Head of caudate nucleus (tissue), 42 donors: ENCODE measurements at regions not wholly inside any gene's neighbourhood (a gene's known extent, or its start where the extent isn't known, plus 50 kb on each side); places are given as distances from the start of the nearest gene placed in this dataset.
"Not testable (repeated sequence)": the region's sequence is repeated elsewhere in the genome, so short reads cannot be mapped to it uniquely, and the experiment has no call there.

Experiments used
- DNase-seq, 42 donors: peaks; one replicate each; pipeline versions ENCODE4 v3.0.0 to v3.0.0-alpha.2; 2020 to 2021; ENCODE audit warnings: mixed read lengths in 7 of 42
- intact Hi-C: fragments of 100-400 bp; cut with DNase I; formaldehyde crosslinking; loops from one replicate; pipeline ENCODE4 v1.15.0; 2022

DNA sequence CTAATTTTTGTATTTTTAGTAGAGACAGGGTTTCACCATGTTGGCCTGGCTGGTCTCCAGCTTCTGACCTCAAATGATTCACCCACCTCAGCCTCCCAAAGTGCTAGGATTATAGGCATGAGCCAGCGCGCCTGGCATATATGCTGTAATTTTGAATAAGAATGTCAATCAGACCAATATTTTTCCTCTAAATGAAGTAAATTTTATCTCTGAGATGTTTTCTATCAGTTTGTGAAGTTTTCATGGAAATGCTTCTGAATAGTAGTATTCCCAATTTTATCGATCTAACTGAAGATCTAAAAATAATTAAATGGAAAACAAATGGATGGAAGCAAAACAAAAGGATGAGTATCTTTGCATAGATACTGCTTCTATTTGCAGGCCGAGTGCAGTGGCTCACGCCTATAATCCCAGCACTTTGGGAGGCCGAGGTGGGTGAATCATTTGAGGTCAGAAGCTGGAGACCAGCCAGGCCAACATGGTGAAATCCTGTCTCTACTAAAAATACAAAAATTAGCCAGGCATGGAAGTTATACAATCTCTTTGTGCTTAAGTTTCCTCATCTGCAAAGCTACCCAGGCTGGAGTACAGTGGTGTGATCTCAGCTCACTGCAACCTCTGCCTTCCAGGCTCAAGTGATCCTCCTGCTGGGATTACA is 103.9 kb upstream of the RAP2B start:
- DNase-seq, intact Hi-C loops: not testable (repeated sequence)

DNA sequence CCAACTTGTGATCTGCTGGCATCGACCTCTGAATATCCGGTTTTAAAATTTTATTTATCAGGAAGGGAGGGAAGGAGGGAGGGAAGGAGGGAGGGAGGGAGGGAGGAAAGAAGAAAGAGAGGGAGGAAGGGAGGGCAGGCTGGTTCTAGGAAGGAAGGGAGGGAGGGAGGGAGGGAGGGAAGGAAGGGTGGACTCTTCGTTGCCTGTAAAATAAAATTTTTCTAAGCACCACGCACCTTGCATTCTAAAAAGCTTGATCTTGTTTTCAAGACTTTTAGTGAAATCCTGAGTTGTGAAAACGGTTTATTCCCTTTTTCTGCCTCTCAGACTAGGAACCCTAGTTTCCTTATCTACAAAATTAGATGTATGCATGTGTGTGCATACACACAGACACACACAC is 101.7 kb upstream of the RAP2B start:
- intact Hi-C loops = no loop called here
- no peak for DNase-seq

DNA sequence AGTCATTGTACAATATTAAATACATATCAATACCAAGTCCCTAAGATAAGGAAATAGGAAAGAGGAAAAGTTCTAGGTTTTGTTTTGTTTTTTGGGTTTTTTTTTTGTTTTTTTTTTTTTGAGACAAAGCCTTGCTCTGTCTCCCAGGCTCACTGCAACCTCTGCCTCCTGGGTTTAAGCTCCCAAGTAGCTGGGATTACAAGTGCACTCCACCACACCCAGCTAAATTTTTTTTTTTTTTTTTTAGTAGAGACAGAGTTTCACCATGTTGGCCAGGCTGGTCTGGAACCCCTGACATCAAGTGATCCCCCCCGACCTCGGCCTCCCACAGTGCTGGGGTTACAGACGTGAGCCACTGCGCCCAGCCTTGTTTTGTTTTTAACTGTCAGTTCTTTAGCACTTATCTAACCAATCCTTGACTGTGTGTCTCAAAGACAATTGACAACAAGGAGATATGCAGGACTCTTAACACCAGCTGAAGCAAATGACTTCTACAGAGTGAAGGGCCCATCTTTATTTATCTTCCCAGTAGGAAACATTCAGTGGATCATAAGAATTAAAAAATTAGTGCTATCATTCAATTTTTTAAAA is 100.0 kb upstream of the RAP2B start:
- intact Hi-C loops = no loop called here
- no peak for DNase-seq

DNA sequence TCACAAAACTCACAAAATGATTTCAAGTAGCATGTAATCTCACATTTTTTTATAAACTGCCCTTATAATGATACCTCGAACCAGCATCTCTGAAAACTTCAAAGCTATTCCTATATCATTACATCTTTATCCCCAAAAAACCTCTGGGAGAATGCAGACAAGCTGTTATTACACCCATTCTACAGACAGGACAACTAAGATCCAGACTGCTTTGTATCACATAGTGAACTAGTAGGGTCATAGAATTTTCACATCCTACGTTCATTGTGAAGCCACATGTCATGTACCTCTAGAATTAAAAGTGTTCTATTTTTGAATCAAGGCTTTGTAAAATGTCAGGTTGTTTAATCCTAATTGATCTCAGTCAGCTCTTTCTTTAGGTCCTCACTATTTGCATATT is 98.7 kb upstream of the RAP2B start:
- DNase-seq = no peak
- intact Hi-C loops = no loop called here

DNA sequence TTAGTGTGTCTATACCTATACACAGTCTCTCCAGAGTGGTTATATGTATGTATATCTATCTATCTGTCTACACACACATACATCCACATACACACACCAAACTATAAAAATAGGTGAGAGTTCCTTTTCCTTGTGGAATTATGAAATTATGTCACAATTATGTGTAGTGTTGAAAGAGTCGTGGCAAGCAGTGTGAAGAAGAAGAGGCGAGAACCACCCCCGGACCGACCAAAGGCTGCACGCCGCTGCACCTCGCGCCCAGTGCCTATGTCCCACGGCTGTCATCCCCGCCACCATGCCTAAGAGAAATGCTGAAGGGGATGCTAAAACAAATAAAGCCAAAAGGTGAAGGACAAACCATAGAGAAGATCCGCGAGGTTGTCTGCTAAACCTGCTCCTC is 95.0 kb upstream of the RAP2B start:
- intact Hi-C loops = no loop called here
- no peak for DNase-seq

DNA sequence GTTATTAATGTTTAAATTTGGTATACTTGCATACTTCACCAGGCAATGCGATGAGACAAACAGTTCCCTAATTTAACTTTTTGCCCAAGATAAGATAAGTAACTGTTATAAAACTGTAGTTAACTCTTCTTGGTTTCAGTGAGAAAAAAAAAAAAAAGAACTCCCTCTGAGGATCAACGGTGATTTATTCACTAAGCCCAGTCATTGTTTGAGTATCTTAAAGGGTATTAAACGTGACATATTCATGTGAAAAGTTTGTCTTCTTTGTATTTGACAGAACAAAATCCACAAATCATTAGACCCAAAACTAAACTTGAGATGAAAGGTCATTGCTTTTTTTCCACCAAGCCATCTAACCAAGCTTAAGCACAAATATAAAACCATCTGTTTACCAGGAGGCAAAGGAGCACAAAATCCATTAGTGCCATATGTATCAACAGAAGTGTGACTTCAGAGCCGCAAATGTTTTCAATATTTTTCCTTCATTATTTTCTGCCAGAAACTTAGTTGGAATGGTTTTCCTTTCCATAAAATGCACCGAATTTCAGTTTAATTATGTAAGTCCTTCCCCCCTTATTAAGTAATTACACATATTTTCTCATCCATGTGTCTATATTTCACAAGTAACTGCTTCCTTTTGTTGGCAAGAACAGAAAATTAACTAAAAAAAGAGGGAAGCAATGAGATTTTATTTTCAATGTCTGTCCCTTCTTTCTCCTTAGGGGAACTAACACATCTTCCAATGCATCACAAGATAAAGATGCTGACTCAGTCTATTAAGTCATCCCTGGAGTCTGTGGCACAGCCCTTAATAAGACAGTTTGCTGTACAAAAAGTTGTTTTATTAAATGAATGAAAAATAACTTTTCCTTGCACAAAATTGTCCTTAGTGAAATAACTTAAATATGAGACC is 92.2 kb upstream of the RAP2B start:
- intact Hi-C loops = no loop called here
- DNase-seq = no peak

DNA sequence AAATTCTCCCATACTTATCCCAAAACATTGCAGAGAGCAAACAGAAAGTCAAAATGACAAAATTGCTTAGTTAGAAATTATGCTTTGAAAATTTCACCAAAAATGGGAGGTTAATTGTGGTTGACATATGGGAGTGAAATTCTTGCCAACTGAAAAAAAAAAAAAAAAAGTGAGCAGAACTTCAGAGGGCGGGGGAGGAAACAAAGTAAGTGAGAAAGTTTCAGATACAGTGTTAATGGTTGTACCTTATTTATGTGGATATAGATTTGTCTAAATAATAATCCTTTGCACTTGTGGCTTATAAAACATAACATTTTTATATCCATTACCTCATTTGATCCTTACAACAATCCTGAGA is 91.5 kb upstream of the RAP2B start:
- intact Hi-C loops = no loop called here
- DNase-seq = no peak

DNA sequence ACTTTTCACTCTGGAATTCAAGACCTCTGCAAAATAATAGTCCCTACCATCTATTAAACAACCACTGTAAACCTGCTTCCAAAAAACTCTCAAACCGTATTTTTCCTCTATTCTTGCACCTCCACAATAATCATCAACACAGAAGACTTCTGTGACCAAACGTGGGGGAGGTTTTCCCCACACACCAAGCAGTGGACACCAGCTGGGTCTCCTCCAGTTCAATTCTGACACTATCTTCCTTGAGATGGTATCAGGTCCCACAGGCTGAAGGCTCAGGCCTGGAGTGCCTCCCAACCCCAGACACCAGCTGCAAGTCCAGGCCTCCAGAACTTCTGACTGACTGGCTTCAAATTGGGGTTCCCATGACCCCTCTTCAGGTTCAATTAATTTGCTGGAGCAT is 89.6 kb upstream of the RAP2B start:
- intact Hi-C loops = no loop called here
- no peak for DNase-seq

DNA sequence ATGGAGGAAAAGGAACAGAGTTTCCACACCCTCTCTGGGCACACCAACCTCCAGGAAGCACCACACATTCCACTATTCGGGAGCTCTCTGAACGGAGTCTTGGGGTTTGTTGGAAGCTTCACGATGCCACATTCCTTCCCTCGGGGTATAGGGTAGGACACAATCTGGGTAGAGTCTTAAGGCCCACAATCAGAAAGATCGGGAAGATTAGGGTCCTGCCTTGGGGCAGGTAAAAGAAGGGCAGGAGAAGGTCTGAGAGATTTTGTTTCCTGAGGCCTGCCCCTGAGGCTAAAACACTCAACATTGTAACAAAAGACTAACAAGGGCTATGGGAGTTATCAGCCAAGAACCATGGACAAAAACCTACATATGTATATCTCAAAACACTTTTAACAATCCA is 89.2 kb upstream of the RAP2B start:
- no peak for DNase-seq
- intact Hi-C loops = no loop called here

DNA sequence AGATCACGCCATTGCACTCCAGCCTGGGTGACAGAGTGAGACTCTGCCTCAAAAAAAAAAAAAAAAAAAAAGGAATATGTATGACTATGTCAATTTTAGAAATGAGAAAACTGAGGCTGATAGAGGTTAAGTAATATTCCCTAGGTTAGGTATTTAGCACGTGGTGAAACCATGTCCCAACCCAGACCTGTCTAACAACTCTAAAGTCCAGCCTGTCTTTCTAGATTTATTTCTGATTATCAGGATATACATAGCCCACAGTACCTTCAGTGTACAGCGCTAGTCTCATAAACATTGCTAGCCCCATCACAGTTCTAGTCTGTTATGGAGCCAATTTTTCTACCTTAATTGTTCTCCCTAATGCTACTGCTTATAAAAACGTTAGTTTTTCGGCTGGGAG is 88.4 kb upstream of the RAP2B start:
- intact Hi-C loops = no loop called here
- DNase-seq = no peak

DNA sequence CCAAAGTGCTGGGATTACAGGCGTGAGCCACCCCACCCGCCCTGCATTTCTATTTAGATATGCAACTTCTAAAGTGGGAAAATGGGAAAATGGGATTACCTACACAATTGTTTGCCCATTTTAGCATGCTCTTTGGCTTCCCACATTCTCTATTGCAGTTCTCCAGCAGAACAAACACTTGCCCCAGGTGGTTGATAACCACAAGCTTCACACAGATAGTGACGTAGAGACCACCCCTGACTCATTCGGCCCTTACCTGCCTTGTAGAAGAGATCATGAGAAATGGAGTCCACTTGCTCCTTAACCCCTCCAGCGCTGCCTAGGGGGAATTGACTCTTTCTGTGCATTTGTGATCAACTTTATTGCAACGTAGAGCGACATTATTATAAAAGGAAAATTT is 83.2 kb upstream of the RAP2B start:
- intact Hi-C loops = no loop called here
- DNase-seq = no peak

DNA sequence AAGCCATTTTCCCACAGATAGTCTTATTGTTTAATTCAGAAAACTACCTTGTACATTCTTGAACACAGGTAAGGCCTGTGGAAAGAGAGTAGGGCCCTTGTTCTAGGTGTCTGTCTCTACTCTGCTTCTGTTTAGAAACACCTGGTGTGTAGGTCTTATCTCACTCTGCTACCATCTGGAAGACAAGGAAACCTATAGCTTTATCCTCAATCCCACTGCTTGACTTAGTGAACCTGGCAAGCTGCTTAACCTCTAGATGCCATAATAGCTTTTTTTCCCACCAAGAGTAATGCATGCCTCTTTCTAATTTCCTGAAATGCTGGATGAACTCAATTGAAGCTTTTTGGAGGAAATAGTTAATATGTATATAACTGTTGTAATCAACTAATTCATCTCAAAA is 82.6 kb upstream of the RAP2B start:
- DNase-seq = no peak
- intact Hi-C loops = no loop called here

DNA sequence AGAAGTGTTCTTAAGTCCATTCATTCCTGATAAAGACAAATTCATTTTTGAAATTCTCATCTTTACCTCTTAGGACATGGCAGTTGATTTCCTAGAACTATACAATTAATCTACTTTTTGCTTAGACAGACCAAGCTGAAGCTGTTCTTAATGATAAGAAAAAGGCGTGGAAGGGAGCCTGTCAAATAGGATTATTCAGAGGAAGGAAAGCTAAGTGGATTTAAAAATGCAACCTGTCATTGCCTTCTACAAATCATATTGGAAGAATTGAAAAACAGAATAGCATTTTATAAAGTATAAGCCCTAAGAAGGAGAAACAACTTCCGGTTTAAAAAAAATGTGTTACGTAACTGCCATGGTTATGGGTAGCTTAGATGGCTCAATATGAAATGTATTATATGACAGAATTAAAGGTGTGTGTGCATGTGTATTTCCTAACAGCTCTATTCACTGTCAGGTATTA is 81.2 kb upstream of the RAP2B start:
- intact Hi-C loops = no loop called here
- DNase-seq = no peak

DNA sequence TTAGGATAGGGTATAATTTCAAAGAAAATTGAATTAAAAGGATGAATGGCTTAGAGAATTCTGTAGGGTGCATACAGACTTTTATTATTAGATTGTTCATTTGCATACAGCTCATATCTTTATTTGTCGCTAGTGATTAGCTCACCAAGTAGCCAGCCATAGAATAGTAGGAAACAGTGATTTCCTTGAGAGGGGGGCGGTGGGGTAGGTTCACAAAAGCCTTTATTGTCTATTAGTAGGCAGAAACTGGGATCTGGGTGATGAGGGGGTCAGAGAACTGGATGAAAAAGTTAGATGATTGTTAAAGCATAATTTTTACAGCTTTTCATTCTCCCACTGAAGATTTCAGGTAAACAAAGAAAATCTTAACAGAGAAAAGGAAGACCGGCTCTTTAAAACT is 77.6 kb upstream of the RAP2B start:
- DNase-seq = no peak
- intact Hi-C loops = no loop called here

DNA sequence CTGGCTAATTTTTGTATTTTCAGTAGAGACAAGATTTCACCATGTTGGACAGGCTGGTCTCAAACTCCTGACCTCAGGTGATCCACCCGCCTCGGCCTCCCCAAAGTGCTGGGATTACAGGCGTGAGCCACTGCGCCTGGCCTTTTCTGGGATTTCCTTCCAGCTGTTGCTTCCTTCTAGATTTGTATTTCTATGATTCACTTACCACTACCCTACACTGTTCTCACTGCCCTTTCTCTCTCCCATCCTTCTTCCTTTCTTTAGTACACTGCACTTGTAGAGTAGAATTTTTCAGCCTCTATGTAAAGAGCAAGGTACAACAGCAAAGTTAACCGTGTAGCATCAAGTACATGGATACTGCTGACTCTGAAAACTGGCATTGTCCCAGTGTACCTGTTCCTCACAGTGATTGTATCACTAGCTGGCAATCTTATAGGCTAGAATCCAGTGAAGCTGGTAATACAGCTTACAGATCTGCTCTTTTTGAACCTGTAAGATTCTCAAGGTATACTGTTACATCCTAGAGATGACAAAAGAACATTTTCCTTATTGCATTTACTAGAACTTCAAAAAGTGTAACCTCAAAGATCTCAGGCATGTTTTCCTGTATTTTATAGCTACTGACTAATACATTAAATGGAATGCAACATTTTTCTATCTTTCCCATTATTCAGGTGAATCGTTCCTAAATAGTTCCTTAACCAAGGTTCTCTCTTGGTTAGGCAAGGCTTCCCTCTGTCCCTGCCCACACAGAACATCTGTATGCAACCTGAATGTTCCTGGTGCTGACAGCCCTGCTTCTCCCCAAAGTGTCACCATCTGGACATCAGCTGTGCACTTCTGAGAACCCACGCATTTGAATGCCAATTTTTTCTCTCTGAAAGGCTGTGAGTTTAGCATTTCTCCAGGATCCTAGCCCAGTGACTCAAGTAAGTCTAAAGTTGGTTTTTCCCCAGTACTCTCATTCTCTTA is 74.1 kb upstream of the RAP2B start:
- intact Hi-C loops = no loop called here
- no peak for DNase-seq

DNA sequence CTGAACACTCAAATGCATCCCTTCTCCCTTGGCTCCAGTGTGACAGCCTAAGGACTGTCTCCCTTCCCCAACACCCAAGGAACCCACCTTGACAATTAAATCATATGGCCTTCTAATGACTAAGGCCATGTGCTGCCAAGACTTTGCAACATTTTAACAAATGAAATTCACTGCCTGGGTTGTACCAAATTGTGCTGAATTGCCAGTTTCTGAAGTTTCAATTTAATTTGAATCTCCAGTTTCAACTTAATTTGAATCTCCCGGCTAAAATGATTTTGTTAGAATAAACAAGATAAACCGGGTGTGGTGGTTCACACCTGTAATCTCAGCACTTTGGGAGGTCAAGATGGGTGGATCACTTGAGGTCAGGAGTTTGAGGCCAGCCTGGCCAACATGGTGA is 72.4 kb upstream of the RAP2B start:
- intact Hi-C loops = no loop called here
- no peak for DNase-seq

DNA sequence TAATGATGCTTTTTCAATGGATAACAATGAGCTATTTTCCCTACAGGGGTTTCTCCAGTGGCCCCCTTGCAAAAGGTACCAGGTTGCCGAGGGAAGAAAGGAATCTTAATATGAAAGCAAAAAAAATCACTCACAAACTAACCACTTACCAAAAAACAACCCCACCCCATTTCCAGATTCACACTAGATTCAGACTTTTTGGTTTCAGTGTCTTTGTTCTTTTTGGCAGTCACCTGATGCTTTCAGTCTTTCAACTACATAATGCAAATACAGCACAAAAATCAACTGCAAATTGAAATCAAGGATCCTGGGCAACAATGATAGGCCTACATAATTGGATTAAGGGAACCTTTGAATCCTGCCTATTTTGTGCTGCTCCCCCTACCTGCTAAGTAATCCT is 71.1 kb upstream of the RAP2B start:
- intact Hi-C loops = no loop called here
- no peak for DNase-seq

DNA sequence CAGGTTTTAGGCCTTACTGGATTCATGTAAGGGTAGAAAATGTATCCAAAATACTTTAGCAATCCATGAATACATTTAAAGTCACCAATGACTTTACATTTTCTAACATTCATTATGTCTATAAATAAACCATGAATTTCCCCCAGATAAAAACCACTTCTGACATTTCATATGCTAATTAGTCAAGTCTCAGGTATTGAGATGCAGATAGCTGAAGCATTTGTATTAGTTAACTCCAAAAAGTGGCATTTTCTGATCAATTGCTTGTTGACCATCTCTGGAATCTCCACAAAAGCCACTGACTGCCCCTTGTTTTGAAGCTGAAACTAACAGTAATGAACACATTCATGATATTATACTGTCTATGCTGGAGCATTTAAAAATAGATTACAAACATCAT is 68.4 kb upstream of the RAP2B start:
- DNase-seq = no peak
- intact Hi-C loops = no loop called here

DNA sequence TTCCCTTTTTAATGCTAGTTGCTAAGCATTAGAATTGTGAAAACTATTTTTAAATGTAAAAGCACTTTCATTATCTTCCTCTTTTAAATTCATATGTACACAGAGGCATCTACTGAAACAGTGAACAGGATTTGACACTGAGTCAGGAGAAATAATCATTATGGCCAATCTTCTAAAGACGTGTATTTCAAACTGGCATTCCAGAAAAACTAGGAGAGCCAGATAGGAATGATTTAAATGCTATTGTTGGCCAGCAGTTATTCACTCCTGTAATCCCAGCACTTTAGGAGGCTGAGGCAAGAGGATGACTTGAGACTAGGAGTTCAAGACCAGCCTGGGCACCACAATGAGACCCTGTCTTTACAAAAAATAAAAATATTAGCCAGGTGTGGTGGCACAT is 67.6 kb upstream of the RAP2B start:
- intact Hi-C loops = no loop called here
- DNase-seq = no peak
